Esophagus muscularis mucosa (tissue), 4 donors: ENCODE measurements at regions not wholly inside any gene's neighbourhood (a gene's known extent, or its start where the extent isn't known, plus 50 kb on each side); places are given as distances from the start of the nearest gene placed in this dataset.

Experiments used
- DNase-seq: peaks from one replicate; pipeline ENCODE4 v3.0.0-alpha.2; 2017; ENCODE audit errors: extremely low spot score
- H3K27ac ChIP-seq, 4 donors: fragments of 200-600 bp; sonication (generic); replicated peaks in 1 of 4; 1 replicate in 3 of 4; 2 replicates in 1 of 4; pipeline ENCODE4 v1.5.1; 2016 to 2019; ENCODE audit warnings: mild to moderate bottlenecking in 1 of 4
- H3K27me3 ChIP-seq, 4 donors: fragments of 200-600 bp; sonication (generic); one replicate each; pipeline versions ENCODE4 v1.5.1 to v1.6.0; 2016 to 2019
- H3K36me3 ChIP-seq, 4 donors: fragments of 200-600 bp; sonication (generic); one replicate each; pipeline ENCODE4 v1.5.1; 2016 to 2019
- H3K4me1 ChIP-seq, 4 donors: fragments of 200-600 bp; sonication (generic); one replicate each; pipeline ENCODE4 v1.5.1; 2016 to 2019
- H3K4me3 ChIP-seq, 4 donors: fragments of 200-600 bp; sonication (generic); 1 replicate in 2 of 4; 2 replicates in 2 of 4; pipeline ENCODE4 v1.5.1; 2016 to 2019; ENCODE audit warnings: mild to moderate bottlenecking in 4 of 4, moderate library complexity in 1 of 4
- H3K9me3 ChIP-seq, 4 donors: fragments of 200-600 bp; sonication (generic); 1 replicate in 3 of 4; 2 replicates in 1 of 4; pipeline ENCODE4 v1.5.1; 2016 to 2019
- EP300 ChIP-seq: sonication (generic); formaldehyde crosslinking; IDR thresholded peaks from one replicate; pipeline ENCODE4 v1.6.1; 2017; ENCODE audit warnings: antibody characterized with exemption
- POLR2A ChIP-seq: fragments of 450-650 bp; IDR thresholded peaks from one replicate; pipeline ENCODE4 v1.6.1; 2017; ENCODE audit warnings: antibody characterized with exemption, moderate library complexity, mild to moderate bottlenecking, low read depth
- POLR2AphosphoS5 ChIP-seq, 2 donors: sonication (generic); formaldehyde crosslinking; IDR thresholded peaks; one replicate each; pipeline ENCODE4 v1.6.1; 2017; ENCODE audit warnings: antibody characterized with exemption in 2 of 2
- WGBS: methylation state at CpG from one replicate; pipeline ENCODE4 v1.1.5; 2018; 5-methylcytosine and 5-hydroxymethylcytosine counted together
- intact Hi-C: fragments of 100-400 bp; cut with DNase I; formaldehyde crosslinking; loops from one replicate; pipeline ENCODE4 v1.15.1; 2023
- TF ChIP-seq, protein P1 (sequence below), 3 experiments: fragments of 200-600 bp in 2 of 3; fragments of 450-650 bp in 1 of 3; sonication (generic) in 2 of 3; IDR thresholded peaks; one replicate each; pipeline ENCODE4 v1.5.1; 2017 to 2019; ENCODE audit warnings: antibody characterized with exemption in 3 of 3, mild to moderate bottlenecking in 2 of 3, moderate library complexity in 1 of 3

DNA sequence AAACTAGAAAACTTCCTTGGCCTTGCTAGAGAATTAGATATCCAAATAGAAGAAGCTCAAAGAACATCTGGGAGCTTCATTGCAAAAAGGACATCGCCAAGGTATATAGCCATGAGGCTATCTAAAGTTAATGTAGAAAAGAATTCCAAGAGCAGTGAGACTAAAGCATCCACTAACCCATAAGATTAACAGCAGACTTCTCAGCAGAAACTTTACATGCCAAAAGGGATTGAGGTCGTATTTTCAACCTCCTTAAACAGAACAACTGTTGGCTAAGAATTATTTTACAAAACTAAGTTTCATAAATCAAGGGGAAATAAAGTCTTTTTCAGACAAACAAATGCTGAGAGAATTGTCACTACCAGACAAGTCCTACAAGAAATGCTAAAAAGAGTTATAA, 149.1 kb upstream of the COL21A1 start:
- Histone ChIP-seq H3K36me3 (no peaks in the 10 kb centered on the region), H3K9me3 (peaks cover 0 to 2% (median 0%) of the 10 kb centered on the region in 4 donors), H3K27ac (no peak overlapping the region), H3K27me3 (no peaks in the 10 kb centered on the region), H3K4me1 (no peaks in the 10 kb centered on the region), H3K4me3 (no peak overlapping the region)
- intact Hi-C loops, result no loop called here
- DNase-seq, result no peak
- 93% methylated on average over 2 of the region's 2 CpGs for WGBS
- TF ChIP-seq POLR2AphosphoS5 (IDR thresholded peaks at IDR 0.05) (no peak), POLR2A (no peak), EP300 (no peak)
- TF ChIP-seq, protein P1, sequence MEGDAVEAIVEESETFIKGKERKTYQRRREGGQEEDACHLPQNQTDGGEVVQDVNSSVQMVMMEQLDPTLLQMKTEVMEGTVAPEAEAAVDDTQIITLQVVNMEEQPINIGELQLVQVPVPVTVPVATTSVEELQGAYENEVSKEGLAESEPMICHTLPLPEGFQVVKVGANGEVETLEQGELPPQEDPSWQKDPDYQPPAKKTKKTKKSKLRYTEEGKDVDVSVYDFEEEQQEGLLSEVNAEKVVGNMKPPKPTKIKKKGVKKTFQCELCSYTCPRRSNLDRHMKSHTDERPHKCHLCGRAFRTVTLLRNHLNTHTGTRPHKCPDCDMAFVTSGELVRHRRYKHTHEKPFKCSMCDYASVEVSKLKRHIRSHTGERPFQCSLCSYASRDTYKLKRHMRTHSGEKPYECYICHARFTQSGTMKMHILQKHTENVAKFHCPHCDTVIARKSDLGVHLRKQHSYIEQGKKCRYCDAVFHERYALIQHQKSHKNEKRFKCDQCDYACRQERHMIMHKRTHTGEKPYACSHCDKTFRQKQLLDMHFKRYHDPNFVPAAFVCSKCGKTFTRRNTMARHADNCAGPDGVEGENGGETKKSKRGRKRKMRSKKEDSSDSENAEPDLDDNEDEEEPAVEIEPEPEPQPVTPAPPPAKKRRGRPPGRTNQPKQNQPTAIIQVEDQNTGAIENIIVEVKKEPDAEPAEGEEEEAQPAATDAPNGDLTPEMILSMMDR (IDR thresholded peaks at IDR 0.05), result no peak

DNA sequence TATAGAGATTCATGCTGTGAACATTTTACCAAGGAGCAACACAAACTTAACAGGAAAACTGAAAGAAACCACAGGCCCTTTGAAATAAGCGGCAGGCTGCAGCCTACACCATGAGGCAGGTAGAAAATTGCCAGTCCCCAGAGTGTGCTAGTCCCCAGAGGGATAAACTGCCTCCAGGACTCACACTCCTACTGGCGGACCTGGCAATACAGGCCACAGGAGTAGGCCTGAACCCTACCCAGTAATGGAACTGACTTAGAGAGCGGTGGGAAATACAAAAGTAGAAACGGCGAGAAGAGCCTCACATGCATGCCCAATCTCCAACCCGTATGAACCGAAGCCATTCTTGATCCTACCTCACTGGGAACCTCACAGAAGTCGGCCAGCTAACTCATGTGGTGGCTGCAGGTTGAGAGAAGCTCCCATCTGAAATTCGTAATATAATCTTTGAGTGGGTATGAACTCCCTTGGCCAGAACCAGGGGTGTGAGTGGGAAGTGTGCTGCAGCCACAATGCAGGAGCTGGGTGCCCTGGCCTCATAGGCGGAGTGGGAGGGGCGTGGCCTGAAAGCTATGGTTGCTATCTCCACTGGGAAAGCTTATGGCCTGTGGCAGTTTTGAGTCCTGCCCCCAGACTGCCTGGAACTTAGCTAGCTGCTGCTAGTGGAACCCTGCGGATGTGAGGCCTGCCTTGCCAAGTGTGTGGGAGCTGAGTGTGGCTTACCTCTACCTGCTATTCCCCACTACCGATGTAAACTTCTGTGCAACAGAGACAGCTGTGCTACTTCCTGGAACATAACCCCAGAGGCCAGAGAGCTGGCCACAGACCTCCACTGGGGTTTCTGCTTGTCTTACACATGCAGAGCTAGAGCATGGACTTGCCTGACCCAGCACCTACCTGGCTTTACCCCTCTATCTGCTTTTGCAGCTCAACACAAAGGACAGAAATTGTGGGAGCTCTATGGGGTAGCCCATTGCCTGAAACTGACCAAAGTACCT, 146.5 kb upstream of the COL21A1 start:
- TF ChIP-seq POLR2A (no peak), POLR2AphosphoS5 (IDR thresholded peaks at IDR 0.05) (no peak), EP300 (no peak)
- TF ChIP-seq, protein P1 (IDR thresholded peaks at IDR 0.05), result no peak
- intact Hi-C loops, result no loop called here

DNA sequence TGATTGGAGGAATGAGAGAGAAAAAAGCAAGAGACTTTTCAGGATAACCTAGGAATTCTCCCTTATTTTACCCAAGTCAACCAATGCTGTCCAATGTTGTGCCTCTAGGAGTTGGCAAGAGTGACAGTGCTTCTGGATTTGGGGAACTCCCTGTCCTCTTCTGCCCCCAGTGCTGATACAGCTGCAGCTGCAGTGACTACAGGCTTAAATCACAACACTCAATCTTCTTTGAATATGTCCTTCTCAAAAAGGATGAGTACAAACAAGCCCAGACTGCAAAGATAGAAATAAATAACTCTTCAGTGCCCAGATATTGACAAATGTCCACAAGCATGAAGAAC, 141.0 kb upstream of the COL21A1 start:
- H3K27ac ChIP-seq, result no peak overlapping the region
- intact Hi-C loops, result no loop called here
- DNase-seq, result no peak
- H3K4me3 ChIP-seq, result no peak overlapping the region
- TF ChIP-seq, protein P1 (IDR thresholded peaks at IDR 0.05), result no peak
- TF ChIP-seq POLR2A (no peak), POLR2AphosphoS5 (IDR thresholded peaks at IDR 0.05) (no peak), EP300 (no peak)
- peaks cover 4 to 47% (median 29%) of the 10 kb centered on the region in 4 donors for H3K4me1 ChIP-seq
- H3K27me3 ChIP-seq, result no peaks in the 10 kb centered on the region
- H3K9me3 ChIP-seq, result no peaks in the 10 kb centered on the region
- H3K36me3 ChIP-seq, result no peaks in the 10 kb centered on the region

More for the DNA sequence above, 146.5 kb upstream of the COL21A1 start:
- Histone ChIP-seq H3K27ac (no peak overlapping the region), H3K4me1 (no peaks in the 10 kb centered on the region), H3K27me3 (no peaks in the 10 kb centered on the region), H3K36me3 (no peaks in the 10 kb centered on the region), H3K9me3 (no peaks in the 10 kb centered on the region), H3K4me3 (no peak overlapping the region)
- DNase-seq, result no peak
- 95% methylated on average over 8 of the region's 13 CpGs for WGBS

DNA sequence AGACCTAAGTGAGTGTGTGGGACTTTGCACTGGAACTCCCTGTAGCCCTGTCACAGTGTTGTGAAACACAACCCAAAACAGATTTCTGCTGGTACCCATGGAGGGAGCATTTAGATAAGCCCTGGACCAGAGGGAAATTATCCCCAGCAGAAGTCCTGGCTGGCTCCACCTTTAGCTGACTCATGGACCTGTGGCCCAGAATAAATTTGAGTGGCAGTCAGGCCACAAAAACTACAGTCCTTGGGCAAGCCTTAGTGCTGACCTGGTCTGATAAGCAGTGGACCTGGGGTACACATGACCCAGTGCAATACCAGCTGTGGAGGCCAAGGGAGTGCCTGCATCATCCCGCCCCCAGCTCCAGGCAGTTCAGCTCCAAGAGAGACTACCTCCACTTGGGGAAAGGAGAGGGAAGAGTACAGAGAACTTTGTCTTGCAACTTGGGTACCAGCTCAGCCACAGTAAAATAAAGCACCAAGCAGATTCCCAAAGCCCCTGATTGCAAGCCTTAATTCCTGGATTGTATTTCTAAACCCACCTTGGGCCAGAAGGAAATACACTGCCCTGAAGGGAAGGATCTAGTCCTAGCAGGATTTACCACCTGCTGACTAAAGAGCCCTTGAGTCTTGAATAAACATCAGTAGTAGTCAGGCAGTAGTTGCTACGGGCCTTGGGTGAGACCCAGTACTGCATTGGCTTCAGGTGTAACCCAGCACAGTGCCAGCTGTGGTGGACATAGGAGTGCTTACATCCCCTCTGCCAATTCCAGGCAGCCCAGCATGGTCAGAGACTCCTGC, 140.4 kb upstream of the COL21A1 start:
- Histone ChIP-seq H3K4me1 (peaks cover 4 to 49% (median 34%) of the 10 kb centered on the region in 4 donors), H3K9me3 (no peaks in the 10 kb centered on the region), H3K27ac (no peak overlapping the region), H3K36me3 (no peaks in the 10 kb centered on the region), H3K27me3 (no peaks in the 10 kb centered on the region), H3K4me3 (no peak overlapping the region)
- intact Hi-C loops, result no loop called here
- DNase-seq, result no peak
- WGBS, result 94% methylated on average over 2 of the region's 2 CpGs
- TF ChIP-seq EP300 (no peak), POLR2AphosphoS5 (IDR thresholded peaks at IDR 0.05) (no peak), POLR2A (no peak)
- TF ChIP-seq, protein P1 (IDR thresholded peaks at IDR 0.05), result no peak
